Loucy (cell line): ENCODE measurements at regions not wholly inside any gene's neighbourhood (a gene's known extent, or its start where the extent isn't known, plus 50 kb on each side); places are given as distances from the start of the nearest gene placed in this dataset.

Experiments
- H2AFZ ChIP-seq: fragments of 200-600 bp; sonication (generic); 2 replicates; pipeline ENCODE4 v1.6.0; 2016; ENCODE audit warnings: antibody characterized with exemption, mild to moderate bottlenecking, low read length, moderate library complexity
- H3F3A ChIP-seq: fragments of 200-600 bp; 2 replicates; pipeline ENCODE4 v1.6.0; 2016; ENCODE audit warnings: antibody characterized with exemption, low read depth, mild to moderate bottlenecking
- H3K27me3 ChIP-seq: fragments of 200-600 bp; sonication (generic); 2 replicates; pipeline ENCODE4 v1.6.1; 2014; ENCODE audit warnings: low read length, mild to moderate bottlenecking; ENCODE audit not compliant: insufficient read depth, poor library complexity, severe bottlenecking
- H3K36me3 ChIP-seq: fragments of 200-600 bp; sonication (generic); 2 replicates; pipeline ENCODE4 v1.6.1; 2016; ENCODE audit warnings: low read length; ENCODE audit not compliant: insufficient read depth
- H3K4me1 ChIP-seq: fragments of 200-600 bp; sonication (generic); 2 replicates; pipeline ENCODE4 v1.5.1; 2014; ENCODE audit warnings: low read length, mild to moderate bottlenecking; ENCODE audit not compliant: insufficient read depth, poor library complexity, severe bottlenecking
- H3K4me2 ChIP-seq: fragments of 200-600 bp; sonication (generic); 2 replicates; pipeline ENCODE4 v1.6.0; 2014; ENCODE audit warnings: antibody characterized with exemption, low read length, low read depth, mild to moderate bottlenecking; ENCODE audit not compliant: poor library complexity, severe bottlenecking
- H3K4me3 ChIP-seq: fragments of 200-600 bp; sonication (generic); 2 replicates; pipeline ENCODE4 v1.5.1; 2014; ENCODE audit warnings: low read length, mild to moderate bottlenecking, mixed read lengths; ENCODE audit not compliant: poor library complexity, severe bottlenecking
- H3K79me2 ChIP-seq: fragments of 200-600 bp; sonication (generic); 2 replicates; pipeline ENCODE4 v1.6.1; 2014; ENCODE audit warnings: low read length; ENCODE audit not compliant: insufficient read depth
- H3K9ac ChIP-seq: fragments of 200-600 bp; sonication (generic); 2 replicates; pipeline ENCODE4 v1.6.0; 2014; ENCODE audit warnings: mild to moderate bottlenecking, low read depth, low read length, moderate library complexity; ENCODE audit not compliant: poor library complexity, severe bottlenecking
- H3K9me2 ChIP-seq: fragments of 200-600 bp; sonication (generic); replicated peaks from 2 replicates; pipeline ENCODE4 v1.6.1; 2016; ENCODE audit warnings: low read depth, low read length, mixed read lengths
- H3K9me3 ChIP-seq: fragments of 200-600 bp; sonication (generic); 2 replicates; pipeline ENCODE4 v1.6.1; 2014; ENCODE audit warnings: mild to moderate bottlenecking, antibody characterized with exemption, low read length, low read depth; ENCODE audit not compliant: insufficient read depth
- H4K20me1 ChIP-seq: fragments of 200-600 bp; sonication (generic); 2 replicates; pipeline ENCODE4 v1.6.0; 2014; ENCODE audit warnings: antibody characterized with exemption, low read length, mild to moderate bottlenecking; ENCODE audit not compliant: insufficient read depth, poor library complexity, severe bottlenecking
- EZH2phosphoT487 ChIP-seq: fragments of 200-600 bp; IDR thresholded peaks from 2 replicates; pipeline ENCODE4 v1.6.1; 2018; ENCODE audit warnings: antibody characterized with exemption, mild to moderate bottlenecking, moderate library complexity, borderline replicate concordance
- TF ChIP-seq, protein P1 (sequence below): fragments of 200-600 bp; sonication (generic); conservative IDR thresholded peaks from 2 replicates; pipeline ENCODE4 v1.5.1; 2014; ENCODE audit warnings: mild to moderate bottlenecking, antibody characterized with exemption, low read length

GRCh38 chr17:77491921-77492445 lies 351.2 kb downstream of the SEC14L1 start:
- Histone ChIP-seq H3K9me3 (no peaks in the 10 kb centered on the region), H3K4me2 (no peak overlapping the region), H3K4me3 (no peak overlapping the region), H3K79me2 (peaks cover 4% of the 10 kb centered on the region; the same call in 1 of the 2 replicates), H3F3A (no peaks in the 10 kb centered on the region), H2AFZ (no peak overlapping the region), H3K9ac (no peak overlapping the region), H3K9me2 (no peaks in the 10 kb centered on the region), H4K20me1 (peaks cover 14% of the 10 kb centered on the region), H3K36me3 (peaks cover 94% of the 10 kb centered on the region; the same call in 1 of the 2 replicates), H3K4me1 (no peaks in the 10 kb centered on the region), H3K27me3 (no peaks in the 10 kb centered on the region)
- TF ChIP-seq, protein P1, sequence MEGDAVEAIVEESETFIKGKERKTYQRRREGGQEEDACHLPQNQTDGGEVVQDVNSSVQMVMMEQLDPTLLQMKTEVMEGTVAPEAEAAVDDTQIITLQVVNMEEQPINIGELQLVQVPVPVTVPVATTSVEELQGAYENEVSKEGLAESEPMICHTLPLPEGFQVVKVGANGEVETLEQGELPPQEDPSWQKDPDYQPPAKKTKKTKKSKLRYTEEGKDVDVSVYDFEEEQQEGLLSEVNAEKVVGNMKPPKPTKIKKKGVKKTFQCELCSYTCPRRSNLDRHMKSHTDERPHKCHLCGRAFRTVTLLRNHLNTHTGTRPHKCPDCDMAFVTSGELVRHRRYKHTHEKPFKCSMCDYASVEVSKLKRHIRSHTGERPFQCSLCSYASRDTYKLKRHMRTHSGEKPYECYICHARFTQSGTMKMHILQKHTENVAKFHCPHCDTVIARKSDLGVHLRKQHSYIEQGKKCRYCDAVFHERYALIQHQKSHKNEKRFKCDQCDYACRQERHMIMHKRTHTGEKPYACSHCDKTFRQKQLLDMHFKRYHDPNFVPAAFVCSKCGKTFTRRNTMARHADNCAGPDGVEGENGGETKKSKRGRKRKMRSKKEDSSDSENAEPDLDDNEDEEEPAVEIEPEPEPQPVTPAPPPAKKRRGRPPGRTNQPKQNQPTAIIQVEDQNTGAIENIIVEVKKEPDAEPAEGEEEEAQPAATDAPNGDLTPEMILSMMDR = no peak
- TF ChIP-seq EZH2phosphoT487 = no peak

DNA sequence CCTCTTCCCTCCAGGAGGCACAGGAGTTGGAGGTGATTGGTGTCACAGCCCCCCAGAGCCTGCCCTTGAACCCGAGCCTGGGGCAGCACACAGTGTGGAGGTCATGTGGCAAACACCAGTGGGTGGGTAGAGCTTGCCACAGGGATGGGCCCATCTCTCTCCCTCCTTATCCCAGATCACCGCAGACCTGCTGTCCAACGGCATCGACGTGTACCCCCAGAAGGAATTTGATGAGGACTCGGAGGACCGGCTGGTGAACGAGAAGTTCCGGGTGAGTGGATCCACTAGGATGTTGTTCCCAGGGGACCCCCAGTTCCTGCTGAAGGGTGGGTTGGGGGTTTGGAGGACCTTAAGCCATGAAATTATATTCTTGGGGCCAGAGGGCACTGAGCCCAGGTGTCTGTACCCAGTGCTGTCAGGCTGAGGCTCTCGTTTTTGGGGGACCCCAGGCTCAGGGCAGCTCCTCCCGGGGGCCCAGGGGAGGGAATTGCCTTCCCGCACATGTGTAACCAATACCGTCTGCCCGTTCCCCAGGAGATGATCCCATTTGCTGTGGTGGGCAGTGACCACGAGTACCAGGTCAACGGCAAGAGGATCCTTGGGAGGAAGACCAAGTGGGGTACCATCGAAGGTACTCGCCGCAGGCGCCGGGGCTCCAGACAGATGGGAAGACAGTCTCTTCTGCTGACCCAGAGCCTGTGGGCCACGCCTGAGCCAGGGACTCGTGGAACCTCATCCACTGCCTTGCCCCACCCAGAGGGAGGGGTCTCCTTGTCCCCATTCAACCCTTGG lies 351.9 kb downstream of the SEC14L1 start:
- no peaks in the 10 kb centered on the region for H3K27me3 ChIP-seq
- peaks cover 9% of the 10 kb centered on the region for H4K20me1 ChIP-seq
- no peaks in the 10 kb centered on the region for H3K9me3 ChIP-seq
- no peak overlapping the region for H3K4me3 ChIP-seq
- H3K9ac ChIP-seq = no peak overlapping the region
- H2AFZ ChIP-seq = no peak overlapping the region
- no peaks in the 10 kb centered on the region for H3K4me1 ChIP-seq
- no peak for TF ChIP-seq EZH2phosphoT487
- TF ChIP-seq, protein P1 = no peak
- peaks cover 94% of the 10 kb centered on the region; the same call in 1 of the 2 replicates for H3K36me3 ChIP-seq
- no peaks in the 10 kb centered on the region for H3K9me2 ChIP-seq
- H3K4me2 ChIP-seq = no peak overlapping the region
- H3F3A ChIP-seq = no peaks in the 10 kb centered on the region
- no peaks in the 10 kb centered on the region for H3K79me2 ChIP-seq

- Histone ChIP-seq H3K79me2 (no peaks in the 10 kb centered on the region), H3K9me3 (no peaks in the 10 kb centered on the region), H2AFZ (no peak overlapping the region), H3K4me1 (no peaks in the 10 kb centered on the region), H3K9me2 (no peaks in the 10 kb centered on the region), H3F3A (no peaks in the 10 kb centered on the region), H4K20me1 (peaks cover 4% of the 10 kb centered on the region), H3K9ac (no peak overlapping the region), H3K4me3 (no peak overlapping the region), H3K27me3 (no peaks in the 10 kb centered on the region), H3K36me3 (peaks cover 93% of the 10 kb centered on the region; the same call in 1 of the 2 replicates), H3K4me2 (no peak overlapping the region)
- TF ChIP-seq, protein P1 = no peak
- no peak for TF ChIP-seq EZH2phosphoT487
Observed at GRCh38 chr17:77493238-77493820, 352.6 kb downstream of the SEC14L1 start.
